NCI-H510A treated with DMSO at 0.1 percent for 48 hours (cell line): ENCODE measurements at regions not wholly inside any gene's neighbourhood (a gene's known extent, or its start where the extent isn't known, plus 50 kb on each side); places are given as distances from the start of the nearest gene placed in this dataset.

Source experiments
- DNase-seq: peaks from one replicate; lab custom pipeline; 2025; lab: John Stamatoyannopoulos, UW

DNA sequence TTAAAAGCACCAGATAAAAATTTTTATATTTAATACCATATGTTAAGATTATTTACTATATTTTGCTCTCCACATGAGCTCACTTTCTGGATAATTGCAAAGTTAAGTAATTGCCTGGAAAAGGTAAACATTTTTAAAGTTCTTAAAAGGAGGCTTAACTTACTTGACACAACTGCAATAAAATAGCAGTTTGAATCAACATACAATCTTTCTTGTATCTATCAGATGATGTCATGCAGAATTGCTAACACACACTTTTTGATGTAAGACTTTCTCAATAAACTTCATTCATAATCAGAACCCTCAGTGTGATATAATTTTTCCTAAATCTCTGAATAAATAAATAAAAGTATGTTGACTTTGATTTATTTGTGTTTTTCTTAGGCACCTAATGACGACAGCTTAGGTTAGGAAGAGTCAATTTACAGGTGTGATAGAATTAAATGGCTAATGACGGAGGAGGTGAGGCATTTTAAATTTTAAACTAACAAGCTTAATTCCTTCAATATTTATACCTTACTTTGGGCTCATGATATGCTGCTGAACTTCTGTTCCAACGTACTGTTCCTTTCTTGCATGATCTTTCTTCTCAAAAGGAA lies 99.5 kb downstream of the LYPLAL1 start:
- no peak for DNase-seq

DNA sequence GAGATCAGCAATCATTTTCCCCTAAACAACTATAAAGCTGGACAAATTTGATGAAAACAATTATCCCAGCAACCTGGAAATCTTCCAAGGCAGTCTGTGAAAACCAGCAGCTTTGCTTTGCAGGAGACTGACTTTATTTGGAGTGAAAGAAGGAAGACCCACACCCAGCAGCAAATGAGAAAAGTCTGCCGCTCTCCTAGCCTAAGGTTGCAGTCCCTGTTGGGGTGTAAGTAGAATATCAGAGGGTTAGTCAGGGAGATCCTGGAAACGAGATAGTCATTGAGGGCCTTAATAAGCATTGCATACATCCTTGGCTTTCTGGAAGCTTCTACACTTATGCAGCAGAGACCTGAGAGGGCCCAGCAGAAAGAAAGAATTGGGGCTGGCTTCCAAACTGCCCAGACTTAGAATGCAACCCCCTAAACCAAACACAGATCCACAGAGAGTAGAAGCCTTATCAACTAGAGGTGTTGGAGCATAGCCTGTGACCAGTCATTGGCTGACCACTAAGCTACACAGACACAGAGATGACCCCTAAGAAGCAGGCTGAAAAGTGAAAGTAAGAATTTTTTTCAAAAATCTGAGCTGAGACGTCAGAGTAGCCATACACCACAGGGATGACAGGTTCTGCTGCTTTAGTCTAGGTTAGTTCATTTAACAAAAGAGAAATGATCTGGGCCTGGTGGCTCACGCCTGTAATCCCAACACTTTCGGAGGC lies 98.3 kb downstream of the LYPLAL1 start:
- no peak for DNase-seq

DNA sequence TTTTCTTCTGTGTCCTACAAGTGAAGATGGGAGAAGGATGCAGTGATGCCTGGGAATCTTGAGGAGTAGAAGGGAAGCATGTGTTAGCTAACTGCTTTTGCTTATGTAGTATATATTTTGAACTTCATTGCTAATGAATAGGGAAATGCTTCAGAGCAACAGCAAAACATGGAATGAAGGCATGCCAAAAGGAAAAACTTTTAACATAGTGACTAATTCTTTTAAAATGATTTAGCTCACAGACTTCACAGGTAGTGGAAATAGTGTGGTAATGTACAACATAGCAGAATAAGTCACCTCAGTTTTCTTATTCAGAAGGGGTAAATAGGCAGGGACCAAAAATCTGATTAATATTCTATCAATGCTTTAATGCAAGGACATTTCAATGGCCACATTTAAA lies 95.5 kb downstream of the LYPLAL1 start:
- no peak for DNase-seq

DNA sequence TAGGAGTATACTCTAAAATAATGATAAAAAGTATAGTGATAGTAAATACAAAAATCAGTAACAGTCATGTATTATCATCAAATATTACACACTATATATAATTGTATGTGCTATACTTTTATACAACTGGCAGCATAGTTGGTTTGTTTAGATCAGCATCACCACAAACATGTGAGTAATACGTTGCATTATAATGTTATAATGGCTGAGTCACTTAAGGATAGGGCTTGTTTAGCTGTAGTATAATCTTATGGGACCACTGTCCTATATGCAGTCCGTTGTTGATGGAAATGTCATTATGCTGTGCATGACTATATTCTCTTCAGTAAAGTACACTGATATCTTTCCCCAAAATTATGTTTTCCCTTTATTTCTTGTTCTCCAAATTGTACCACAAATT lies 92.8 kb downstream of the LYPLAL1 start:
- no peak for DNase-seq

DNA sequence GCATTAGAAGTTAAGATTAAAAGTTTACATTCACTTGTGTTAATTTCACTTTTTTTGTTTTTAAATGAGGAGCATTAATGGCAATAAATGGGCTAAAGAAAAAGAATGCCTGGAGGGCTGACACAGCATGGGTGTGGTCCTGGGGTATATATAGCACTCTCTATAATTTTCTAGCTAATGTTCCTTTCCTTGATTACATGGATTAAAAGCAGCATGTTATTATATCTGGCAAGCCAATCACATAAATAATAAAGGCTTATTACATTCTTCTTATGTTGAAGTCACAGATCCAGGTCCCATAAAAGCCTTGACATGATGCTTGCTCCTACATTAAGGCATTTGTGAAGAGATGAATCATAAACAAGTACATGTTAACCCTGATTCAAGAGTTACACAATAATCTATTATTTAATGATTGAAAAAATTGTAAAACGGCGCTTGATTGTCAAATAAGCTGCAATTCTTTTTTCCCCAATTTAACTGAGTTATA lies 91.4 kb downstream of the LYPLAL1 start:
- no peak for DNase-seq

DNA sequence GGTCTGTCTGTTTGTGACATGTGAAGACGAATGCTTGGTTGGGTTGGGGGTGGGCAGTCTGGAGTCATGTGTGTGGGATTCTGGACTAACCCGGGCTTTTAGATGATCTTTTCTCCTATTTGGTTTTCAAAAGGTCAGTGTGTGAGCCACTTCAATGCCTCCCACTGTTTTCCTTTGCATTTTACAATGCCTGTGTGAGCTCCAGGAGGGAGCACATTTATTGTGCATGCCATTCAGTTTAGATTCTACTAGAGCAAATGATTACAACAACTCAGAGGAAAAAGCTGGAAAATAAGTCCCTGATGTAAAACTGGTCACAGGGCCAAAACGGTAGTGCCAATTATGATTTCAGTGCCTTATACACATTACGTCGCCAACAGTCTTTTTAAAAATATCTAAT lies 90.9 kb downstream of the LYPLAL1 start:
- no peak for DNase-seq
